ENCODE measurements at regions not wholly inside any gene's neighbourhood (a gene's known extent, or its start where the extent isn't known, plus 50 kb on each side); places are given as distances from the start of the nearest gene placed in this dataset.

DNA sequence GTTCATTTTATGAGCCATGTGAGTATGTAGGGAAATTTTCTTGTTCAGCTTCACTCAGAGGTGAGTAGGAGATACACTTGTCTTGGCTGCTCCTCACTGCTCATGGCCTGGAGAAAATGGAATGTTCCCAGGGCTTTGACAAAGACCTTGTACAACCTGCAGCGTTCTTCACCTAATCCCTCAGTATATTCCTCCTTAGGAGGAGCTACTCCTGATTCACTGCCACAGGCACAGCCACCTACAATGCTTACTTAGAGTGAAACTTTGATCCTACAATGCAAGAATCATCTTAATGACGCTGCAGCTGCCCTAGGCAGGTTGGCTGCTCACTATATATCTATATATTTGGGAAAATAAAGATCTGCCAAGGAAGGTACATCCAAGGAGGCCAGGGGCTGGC, 364.2 kb downstream of the KLF5 start:
- DNase-seq, result no peak

GRCh38 chr13:73421310-73421912, 362.6 kb downstream of the KLF5 start:
- DNase-seq, result no peak

DNA sequence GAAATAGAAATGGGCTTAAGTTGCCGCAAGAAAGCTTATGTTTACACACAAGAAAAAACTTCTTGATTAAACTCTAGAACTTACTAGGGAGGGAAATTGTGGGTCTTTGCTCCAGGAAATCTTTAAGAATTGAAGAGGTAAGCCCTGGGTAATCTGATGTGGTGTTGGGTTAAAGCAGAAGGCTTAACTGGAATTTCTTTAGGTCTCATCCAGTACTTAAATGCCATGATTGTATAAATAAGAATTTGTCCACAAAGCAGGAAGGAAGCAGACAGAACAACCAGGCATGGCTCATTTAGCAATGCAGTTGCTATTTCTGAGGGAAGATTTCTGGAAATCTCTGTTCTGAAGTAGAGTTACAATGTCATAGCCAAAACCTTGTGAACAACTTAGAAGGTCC, 360.4 kb downstream of the KLF5 start:
- DNase-seq, result no peak

DNA sequence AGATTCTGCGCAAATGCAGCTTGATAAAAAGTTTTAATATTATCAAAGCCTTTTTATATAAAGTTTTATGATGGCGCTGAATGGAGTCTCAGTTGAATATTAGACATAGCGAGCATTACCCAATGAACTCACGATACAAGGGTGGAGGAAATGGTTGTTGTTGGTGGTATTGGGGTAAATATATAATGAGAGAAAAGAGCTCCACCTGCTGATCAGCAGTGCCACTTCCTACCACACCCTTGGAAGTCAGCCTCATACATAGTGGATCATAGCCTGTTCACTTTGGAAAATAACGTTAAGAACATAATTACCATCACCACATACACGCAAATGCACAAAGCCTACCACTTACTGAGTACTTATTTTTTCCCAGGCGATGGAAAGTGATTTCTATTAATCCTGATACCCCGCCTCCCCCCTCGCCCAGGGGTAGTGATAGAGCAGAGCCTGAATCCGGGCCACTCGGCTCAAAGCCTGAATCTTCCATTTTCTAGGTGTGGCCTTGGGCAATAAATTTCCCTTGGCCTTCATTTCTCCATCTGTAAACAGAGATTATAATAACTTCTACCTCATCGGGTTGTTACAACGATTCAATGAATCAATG, 358.3 kb downstream of the KLF5 start:
- DNase-seq, result peak in 1 of 5 experiments; percentile 2

DNA sequence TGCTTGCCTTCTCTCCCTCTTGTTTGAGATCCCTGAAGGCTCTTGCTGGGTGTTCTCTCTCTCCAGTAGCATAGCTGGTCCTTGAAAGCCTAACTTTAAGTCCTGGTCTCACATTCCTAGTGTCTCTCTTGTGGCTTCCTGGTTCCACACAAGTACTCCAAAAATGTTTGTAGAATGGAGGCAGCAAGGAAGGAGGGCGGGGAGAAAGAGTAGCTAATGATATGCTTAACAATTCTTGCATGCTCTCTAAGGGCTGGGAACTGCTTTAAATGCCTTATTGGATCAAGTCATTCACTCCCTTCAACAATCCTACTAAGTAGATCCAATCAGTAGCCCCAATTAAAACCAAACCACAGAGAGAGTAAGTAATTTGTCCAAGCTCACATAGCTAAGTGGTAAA, 357.3 kb downstream of the KLF5 start:
- DNase-seq, result no peak

GRCh38 chr13:73413656-73414055, 354.9 kb downstream of the KLF5 start:
- DNase-seq, result no peak

DNA sequence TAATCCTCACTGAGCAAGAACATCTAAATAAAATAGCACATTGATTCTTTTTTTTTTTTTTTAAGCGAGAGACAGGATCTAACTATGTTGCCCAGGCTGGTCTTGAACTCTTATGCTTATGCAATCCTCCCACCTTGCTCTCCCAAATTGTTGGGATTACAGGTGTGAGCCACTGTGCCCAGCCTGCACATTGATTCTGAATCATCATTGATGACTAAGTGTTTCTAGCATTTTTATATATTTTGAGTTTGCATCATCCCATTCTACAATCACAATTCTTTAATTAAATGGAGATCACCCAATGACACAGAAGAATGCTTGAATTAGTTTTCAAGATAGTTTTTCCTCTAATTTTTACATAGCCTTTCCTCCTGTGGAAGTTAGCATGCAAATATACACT, 354.1 kb downstream of the KLF5 start:
- no peak for DNase-seq

GRCh38 chr13:73411067-73411809, 352.4 kb downstream of the KLF5 start:
- DNase-seq, result no peak

DNA sequence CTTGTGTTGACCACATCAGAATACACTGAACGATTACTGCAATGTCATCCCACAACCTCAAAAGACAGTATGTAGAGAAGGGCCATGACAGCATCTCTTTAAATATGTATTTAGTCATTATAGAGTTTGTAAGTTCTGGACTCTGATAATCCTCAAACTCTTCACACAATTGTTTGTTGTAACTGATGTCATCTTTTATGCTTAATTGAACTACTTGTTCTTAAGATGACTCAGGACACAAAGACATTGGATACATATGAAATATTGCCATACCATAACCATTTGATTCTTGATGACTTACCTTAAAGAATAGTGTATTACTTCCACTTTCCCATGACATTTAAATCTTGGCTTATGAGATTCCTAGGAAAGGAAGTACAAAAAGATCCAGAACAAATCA, 347.6 kb downstream of the KLF5 start:
- DNase-seq, result no peak

- no peak for DNase-seq
These were observed 345.8 kb downstream of the KLF5 start for GRCh38 chr13:73404581-73404980.

DNA sequence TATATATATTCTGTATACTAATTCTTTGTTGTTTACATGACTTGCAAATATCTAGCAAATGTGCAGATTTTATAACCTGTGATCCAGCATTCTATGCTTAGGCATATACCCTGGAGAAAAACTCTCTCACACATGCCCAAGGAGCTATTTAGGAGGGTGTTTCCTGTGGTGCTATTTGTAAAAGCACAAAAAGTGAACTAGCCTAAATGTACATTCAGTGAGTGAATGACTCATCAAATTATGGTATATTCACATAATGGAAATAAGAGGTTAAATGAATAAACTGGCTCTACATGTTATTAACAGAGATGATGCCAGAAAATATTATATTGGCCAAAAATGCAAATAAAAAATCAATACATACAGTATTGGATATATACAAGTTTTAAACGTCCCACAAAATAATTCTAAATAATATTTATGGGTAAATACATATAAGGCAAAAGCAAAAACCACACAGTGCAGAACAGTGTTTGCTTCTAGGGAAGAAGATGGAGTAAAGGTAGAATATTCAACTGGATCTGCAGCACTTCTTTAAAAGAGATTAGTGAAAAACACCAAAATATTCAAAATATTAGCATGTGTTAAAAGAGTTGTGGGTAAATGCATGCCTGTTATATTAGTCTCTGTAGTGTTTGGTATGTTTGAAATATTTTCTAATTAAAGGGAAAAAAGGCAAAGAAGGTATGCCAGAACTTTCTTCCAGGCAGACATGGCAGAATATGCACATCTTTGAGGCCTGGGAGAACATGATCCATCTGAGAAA, 344.7 kb downstream of the KLF5 start:
- DNase-seq, result no peak

DNA sequence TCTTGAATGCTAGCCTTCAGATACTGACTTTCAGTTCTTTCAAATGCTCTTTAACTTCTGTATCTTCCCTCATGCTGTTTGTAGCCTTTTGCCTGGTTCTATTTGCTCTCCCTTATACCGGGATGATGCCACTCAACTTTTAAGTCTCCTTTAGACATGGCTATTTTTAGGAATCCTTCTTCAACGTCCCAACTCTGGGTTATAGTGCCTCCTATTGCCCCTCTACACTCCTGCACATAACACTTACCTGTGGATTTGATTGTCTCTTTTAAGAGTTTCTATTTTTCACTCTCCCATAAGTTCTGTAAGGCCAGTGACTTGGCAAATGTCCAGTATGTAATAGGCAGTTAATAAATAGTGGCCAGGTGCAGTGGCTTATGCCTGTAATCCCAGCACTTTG, 343.0 kb downstream of the KLF5 start:
- no peak for DNase-seq

- DNase-seq, result no peak
These were observed 340.8 kb downstream of the KLF5 start for GRCh38 chr13:73399347-73400216.

- DNase-seq, result no peak
These were observed 338.9 kb downstream of the KLF5 start for GRCh38 chr13:73397496-73398305.

GRCh38 chr13:73394066-73394465, 335.3 kb downstream of the KLF5 start:
- no peak for DNase-seq

- no peak for DNase-seq
These were observed 331.3 kb downstream of the KLF5 start for GRCh38 chr13:73390100-73390499.

GRCh38 chr13:73388586-73388985, 329.8 kb downstream of the KLF5 start:
- DNase-seq, result no peak

GRCh38 chr13:73387318-73387717, 328.5 kb downstream of the KLF5 start:
- DNase-seq, result no peak

DNA sequence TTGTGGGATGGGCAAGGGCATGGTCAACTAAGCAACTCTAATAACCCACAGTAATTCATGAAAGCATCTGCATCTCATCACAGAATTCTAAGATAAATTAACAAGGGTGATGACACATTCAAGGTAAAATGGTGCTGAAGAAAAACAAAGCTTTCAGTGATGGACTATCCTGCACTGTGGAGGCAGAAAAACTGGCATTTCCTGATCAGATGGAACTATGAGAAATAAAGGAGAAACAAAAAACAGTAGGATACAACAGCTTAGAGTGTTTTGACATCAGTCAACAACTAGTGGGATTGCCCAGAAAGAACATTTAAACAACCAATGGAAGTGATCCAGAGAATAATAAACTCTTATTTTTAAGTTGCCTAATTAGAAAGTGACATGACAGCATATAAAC, 327.0 kb downstream of the KLF5 start:
- no peak for DNase-seq

GRCh38 chr13:73372666-73373627, 314.1 kb downstream of the KLF5 start:
- no peak for DNase-seq
